HG03135 (cell line): ENCODE measurements at regions not wholly inside any gene's neighbourhood (a gene's known extent, or its start where the extent isn't known, plus 50 kb on each side); places are given as distances from the start of the nearest gene placed in this dataset.

Experiments used
- ATAC-seq: cut with Tn5 transposase; IDR thresholded peaks from one replicate; pipeline ENCODE4 v1.9.1; 2021; ENCODE audit warnings: mild to moderate bottlenecking, moderate library complexity; ENCODE audit not compliant: unreplicated experiment

DNA sequence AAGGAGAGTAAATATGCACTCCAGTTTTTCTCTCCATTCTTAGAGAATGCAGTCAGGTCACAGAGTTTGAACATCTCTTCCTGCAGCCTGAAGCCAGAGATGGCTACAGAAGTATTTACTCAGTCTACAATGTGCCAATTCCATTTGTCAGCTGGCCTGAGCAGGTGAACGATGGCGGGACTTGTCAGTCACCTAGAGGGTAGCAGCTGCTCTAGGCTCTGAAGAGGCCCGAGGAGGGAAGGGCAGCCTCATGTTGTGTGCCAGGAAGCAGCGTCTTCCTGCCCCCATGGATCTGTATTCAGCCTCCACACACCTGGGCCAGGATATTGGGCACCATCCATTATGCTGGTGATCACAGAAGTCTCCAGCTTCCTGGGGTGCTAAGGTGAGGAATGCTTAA, 316.7 kb upstream of the CHAC2 start:
- no peak for ATAC-seq

DNA sequence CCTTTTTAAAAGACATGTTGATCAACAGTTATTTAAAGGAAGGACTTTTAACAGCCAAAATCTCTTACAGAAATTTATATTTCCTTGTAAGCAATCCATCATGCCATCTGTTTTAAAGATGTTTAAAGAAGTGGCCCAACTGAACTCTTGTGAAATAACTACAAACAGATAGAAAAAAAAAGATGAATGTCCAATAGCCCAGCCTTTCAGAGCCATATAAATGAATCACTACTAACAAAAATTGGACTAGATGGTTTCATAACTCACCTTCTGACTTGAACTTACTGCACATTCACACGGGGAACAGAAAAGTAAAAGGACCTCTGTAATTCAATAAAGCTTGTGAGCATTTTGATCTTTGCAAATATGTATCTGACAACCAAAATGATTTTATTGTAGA, 319.0 kb upstream of the CHAC2 start:
- no peak for ATAC-seq

DNA sequence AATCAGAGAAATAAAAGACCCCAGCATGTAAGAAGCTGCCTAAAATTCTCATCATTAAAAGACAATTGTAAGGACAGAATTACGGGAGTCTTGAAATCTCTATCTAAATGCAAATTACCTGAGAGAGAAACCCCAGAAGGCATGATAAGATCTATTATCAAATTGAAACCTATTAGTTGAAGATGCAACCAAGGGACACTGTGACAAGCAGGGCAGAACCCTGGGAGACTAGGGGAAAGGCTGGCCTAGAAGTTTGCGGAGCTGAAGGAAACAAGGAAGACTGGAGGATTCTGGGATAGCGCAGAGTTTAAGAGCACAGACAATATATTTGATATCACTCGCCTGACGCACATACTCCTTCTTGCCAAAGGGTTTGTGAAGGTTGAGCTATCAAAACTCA, 319.5 kb upstream of the CHAC2 start:
- ATAC-seq = no peak

DNA sequence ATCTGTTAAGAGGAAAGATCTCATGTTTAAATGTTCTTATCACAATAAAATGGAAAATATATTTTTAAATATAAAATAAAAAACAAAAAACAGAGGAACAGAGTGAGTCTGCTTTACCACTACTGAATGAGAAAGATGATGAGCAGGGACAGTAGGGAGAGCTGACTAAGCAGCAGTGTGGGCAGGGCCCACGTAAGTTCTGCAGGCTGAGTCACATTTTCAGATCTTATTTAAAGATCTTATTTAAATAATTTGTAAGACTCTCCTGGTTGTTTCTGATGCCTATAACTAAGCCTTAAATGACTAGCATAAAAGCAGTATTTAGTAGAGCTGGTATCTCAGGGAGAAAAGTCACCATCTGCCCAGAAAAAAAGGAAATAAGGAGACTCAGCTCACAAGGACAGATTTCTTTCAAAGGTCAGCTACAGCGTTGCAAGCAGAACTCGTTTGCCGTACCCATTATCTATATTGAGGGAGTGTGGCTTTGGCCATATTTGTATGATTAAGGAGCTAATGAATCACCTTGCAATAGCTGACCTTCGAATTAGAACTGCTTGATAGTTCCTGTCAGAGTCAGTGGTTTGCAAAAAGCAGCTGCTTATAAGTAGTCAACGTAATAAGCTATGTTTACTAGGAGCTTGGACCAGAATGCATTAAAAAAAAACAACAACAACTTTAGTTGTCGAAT, 322.1 kb upstream of the CHAC2 start:
- no peak for ATAC-seq

DNA sequence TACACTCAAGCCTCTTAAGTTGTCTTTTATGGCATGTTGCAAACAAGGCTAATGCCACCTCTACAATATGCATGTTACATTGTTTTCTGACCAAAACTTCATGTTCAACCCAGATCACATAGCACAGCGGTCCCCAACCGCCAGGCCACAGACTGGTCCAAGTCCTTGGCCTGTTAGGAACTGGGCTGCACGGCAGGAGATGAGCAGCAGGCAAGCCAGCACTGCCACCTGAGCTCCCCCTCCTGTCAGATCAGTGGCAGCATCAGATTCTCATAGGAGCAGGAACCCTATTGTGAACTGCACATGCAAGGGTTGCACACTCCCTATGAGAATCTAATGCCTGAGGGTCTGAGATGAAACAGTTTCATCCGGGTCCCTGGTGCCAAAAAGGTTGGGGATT, 324.8 kb upstream of the CHAC2 start:
- ATAC-seq = no peak

DNA sequence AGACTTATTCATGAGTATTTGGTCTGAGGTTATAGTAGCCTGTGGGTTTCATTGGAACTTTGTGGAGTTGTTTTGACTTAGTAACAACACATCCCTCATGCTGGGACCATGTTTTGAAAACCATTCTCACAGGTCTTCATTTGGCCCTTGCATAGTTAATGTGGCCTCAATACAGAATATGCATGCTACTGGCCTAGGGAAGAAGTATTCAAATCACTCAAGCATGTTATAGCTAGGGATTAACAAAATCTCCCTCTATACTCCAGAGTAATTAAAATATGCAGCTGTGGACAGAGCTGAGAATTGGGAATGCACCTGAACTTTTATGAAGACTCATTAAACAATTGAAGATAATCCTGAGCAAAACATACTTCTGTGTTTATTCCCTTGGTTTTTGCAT, 325.5 kb upstream of the CHAC2 start:
- no peak for ATAC-seq

DNA sequence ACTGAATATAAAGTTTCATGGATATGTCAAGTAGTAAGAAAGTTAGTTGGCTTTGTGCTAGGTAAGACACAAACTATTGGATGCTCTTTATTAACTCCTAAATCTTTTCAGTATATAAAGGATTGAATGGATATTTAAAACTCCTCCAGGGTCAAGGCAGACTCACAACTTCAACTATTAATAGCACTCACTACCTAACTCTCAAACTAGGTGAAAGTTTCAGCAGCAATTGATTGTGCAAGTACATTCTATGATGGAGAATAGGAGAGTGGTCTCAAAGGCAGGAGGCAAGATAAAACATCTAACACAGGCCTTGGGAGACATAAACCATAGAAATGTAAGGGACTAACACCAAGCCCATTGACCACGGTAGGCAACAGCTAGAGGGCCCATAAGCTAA, 328.9 kb upstream of the CHAC2 start:
- no peak for ATAC-seq

DNA sequence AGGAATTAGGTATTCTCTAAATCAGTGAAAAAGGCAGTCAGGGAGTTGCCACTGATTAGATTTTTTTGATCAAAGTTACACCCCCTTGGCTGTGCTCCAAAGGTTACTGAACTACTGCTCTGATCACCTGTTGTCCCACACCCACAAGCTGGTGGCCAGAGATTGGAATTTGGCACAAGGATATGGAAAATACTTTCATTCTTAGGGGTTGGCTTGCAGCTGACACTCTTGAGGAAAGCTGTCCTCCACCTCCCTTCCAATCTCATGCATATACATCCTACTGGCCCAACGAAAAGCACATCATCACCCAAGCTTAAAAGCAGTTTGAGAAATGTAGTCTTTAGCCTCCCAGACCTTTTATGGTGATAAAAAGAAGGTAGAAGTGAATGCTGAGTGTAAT, 329.5 kb upstream of the CHAC2 start:
- no peak for ATAC-seq

DNA sequence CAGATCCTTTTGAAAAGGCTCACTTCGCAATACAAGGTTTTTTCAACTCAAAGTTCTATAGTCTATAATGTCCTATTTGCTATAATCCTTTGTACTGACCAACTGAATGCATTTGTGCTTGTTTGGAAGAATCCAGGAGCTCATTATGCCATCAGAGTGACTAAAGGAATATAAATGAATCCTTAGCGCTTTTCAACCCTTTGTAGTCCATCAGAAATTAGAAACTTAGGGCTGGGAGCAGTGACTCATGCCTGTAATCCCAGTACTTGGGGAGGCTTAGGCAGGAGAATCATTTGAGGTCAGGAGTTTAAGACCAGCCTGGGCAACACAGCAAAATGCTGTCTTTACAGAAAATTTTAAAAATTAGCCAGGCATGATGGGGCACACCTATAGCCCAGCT, 330.2 kb upstream of the CHAC2 start:
- ATAC-seq = no peak

DNA sequence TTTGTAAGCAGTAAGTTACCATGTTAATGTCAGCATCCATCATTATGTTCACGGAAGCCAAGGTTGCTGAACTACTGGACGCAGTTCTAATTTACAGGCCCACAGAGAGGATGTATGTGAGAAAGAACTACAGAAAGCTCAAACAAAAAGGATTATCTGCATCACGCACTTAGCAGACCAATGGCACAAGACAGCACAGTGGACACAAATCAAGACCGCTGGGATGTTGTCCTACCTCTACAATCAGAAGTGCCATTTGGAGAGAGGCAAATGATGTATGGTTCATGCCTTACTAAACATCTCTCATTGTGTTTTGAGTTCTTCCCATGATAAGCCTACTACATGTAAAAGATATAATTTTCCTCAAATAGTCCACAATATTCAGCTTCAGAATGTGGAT, 330.7 kb upstream of the CHAC2 start:
- ATAC-seq = no peak

DNA sequence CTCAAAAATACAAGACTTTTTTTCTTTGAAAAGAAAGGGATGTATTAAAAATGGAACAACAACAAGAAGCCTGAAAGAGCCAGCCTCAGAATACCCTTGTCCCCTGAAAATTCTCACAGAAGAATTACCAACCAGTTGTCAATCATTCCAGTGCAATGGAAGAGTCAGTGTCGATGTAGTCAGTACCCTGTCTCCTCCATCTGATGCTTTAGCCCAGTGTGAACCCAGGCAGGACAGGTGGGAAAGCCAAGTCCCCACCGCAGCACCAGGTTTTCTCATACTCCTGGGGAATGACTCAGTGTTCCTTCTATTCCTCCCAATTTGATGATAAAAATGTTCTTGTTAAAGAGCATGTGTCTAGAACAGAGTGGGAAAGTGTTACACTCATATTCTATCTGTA, 332.0 kb upstream of the CHAC2 start:
- ATAC-seq = no peak

DNA sequence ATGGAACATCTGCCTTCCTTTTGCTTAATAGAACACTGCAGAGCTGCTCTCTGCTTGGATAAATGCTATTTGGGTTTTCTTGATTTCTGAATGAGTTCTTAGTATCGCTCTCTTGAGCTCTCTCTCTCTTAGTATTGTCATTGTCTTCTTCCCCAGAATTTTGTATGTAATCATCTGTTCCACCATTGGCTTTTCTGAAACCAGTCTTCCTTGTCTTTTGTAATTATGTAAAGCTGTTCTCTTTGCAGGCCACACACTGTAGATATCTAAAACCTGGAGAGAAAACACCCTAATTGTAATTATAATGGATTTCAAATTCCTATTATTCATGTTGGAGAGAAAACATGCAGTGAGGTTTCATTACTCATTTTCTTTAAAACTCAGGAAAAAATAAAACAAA, 333.1 kb upstream of the CHAC2 start:
- ATAC-seq = no peak

DNA sequence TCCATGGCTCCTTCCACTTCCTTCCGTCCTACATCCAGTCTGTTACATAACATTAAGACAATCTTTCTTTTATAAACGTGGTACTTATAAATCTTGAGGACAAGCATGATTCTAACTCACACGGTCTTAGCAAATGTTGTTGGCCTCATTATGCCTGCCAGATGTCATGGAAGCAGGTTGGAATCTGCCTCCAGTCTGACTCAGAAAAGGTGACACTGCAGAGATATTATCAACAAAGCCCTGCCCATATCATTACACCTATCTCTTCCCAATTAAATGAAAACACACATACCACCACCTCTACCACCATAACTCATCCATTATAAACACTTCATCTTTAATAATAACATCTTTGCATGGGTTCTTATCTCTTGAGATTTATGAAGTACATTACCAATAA, 334.7 kb upstream of the CHAC2 start:
- ATAC-seq = no peak

DNA sequence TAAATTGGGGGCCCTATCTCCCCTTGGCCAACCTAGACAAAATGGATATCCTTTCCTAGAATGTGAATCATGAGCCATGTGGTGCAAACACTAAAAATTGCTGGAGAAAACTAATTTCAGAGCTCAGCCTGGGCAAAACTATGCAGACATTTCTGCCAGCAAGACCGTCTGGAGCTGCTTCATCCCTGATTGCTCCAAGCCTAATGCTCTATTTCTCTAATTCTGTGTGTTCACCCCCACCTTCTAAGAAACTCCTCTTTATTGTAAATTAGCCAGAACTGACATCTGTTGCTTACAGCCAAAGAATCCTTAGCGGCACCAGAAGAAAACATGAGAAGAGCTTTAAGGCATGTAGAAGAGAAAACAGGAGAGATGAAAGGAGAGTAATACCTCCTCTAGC, 337.7 kb upstream of the CHAC2 start:
- no peak for ATAC-seq

DNA sequence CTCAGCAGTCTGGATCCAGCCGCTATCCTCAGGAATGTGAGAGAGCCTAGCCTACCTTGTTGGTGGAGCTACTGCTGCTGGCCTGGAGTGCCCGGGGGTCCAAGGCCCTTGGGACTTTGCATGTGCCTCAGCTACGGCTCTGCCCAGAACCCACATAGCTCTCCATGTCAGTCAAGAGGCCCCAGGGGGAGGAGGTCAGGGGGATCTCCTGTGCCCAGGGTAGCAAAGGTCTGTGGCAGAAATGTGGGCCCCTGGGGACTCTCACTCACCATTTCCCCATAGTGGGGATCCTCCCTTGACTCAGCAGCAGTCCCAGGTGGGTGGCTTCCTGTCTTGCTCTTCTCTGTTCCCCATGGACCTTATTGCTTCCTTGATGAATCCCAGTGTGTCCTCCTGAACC, 342.7 kb upstream of the CHAC2 start:
- ATAC-seq = peak; percentile 58

DNA sequence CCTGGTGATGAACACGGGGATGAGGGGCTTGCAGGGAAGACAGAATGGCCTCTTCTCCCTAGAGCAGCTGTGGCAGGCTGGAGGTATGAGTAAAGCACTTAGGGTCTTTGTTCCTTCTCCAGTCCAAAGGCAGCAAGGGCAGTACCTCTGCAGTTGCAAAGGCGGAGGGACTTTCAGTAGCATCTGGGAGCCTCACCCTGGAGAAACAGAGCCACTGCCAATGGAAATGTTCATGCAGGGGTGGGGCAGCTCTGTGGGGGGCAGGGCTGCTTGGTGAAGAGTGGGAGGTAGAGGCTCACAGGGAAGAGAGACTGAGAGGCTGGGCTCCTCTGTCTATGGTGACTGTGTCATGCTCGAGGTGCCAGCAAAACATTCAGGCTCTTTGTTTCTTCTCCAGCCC, 344.1 kb upstream of the CHAC2 start:
- ATAC-seq = no peak

DNA sequence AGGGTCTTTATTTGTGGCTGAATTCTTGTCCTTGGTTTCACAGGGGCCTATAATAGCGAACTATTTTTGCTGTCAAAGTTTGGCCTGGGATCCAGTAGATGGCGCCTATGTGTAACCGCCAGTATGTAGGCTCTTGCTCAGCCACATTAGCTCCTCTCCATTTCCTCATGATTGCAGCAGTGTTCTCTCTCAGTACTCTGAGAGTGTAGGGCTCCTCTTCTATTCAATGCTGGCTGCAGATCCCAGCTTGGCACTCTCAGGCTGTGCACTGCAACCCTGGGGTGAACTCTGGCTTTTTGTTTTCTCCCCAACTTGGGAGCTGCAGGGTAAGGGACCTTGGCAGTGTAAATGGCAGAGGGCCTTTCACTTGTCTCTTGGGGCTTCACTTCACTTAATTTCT, 344.6 kb upstream of the CHAC2 start:
- ATAC-seq = peak; percentile 61

DNA sequence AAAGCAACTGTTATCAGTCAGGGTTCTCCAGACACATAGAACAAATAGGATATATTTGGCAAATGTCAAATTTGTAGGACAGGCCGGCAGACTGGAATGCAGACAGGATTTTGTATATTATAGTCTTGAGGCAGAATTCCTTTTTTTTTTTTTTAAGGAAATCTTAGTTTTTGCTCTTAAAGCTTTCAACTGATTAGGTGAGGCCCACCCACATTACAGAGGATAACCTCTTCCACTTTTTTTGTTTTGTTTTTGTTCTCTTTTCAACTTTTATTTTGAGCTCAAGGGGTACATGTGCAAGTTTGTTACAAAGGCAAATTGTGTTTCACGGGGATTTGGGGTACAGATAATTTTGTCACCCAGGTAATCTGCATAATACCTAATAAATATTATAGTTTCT, 350.2 kb upstream of the CHAC2 start:
- ATAC-seq = no peak

DNA sequence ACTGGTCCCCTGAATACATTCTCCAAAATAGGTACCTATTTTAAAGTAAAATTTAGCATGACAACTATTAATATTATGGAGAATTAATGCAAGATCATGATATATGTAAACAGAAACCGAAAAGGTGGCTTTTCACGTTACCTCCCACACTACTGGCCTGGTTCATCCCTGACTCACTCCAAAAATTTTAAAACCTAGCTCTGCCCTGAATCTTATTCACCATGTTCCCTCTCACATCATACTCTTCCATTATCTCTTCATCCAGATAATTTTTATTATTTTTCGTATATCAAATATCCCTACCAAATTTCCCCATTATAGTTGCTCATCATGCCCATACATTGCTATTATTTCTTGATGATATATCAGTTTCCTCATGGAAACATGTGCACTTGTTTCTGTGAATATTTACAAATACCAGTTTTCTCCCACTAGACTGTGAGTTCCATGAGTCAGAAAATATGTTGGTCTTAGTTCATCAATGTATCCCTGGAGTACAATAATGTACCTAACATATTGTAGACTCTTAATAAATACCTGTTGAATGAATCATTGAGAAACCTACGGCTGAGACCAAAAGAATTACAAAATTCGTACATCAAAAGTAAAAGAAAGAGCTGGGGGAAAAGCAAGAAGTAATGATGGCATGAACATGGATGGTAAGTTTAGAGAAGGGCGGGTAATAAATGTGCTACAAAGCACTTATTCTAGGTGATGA, 360.1 kb upstream of the CHAC2 start:
- ATAC-seq = no peak

DNA sequence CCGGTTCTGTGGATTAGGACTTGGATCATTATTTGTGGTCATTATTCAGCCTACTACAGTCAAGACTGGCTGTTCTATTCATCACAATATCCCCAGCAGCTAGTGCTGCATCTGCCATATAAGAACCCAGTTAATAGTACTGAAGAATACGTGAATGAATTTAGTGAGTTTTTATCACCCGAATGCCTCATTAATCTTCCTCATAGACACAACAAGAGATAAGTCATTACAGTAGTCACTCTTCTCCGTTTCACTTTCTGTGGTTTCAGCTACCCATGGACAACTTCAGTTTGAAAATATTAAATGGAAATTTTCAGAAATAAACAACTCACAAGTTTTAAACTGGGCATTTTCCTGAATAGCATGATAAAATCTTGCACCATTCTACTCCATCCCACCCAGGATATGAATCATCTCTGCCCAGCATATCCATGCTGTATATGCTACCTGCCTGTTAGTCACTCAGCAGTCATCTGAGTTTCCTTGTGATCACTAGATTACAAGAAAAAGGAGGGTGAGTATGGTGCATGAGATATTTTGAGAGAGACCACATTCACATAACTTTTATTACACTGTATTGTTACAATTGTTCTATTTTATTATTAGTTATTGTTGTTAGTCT, 363.7 kb upstream of the CHAC2 start:
- ATAC-seq = no peak

DNA sequence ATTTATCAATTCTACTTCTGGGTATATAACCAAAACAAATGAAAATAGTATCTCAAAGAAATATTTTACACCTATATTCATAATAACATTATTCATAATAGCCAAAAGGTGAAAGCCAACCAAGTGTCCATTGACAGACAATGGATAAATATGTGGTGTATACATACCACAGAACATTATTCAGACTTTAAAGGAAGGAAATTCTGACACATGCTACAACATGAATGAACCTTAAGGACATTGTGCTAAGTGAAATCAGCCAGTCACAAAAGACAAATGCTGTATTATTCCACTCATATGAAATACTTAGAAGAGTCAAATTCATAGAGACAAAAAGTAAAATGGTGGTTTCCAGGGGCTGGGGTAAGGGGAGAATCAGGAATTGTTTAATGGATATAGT, 370.5 kb upstream of the CHAC2 start:
- ATAC-seq = no peak

DNA sequence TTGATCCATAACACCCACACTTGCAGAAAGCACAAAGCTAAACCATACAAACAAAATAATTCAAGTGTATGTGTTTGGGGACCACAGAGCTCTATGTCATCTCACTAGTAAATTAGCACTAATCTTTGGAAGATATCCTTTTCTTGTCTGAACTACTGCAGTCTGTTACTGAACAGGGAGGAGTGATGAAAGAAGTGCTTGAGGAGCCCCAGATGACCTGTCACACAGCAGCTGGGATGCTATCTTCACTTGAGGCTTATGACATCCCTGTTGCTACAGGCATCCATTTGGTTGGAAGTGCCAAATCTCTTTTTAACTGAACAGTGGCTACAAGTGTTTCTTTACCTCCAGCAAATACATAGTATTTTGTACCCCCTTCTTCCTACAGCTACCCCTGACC, 386.3 kb upstream of the CHAC2 start:
- ATAC-seq = no peak

DNA sequence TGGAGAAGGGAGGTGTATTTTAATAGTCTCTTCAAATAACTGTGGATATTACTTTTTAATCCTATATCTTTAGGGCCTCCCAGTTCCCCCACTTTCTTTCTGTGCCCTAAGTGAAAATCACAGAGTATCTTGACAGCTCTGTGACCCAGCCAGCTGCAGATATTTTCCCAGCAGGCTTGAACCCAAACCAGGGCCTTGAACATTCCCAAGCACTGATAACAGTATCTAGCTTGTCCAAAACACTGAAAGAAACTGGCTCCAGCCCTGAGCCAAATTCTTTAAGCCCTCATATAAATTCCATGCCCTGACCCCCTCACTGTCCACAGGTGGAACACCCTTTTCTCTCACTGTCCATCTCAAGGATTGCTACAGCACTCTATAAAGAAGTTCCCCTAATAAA, 388.1 kb upstream of the CHAC2 start:
- ATAC-seq = no peak
